ENCODE measurements at regions not wholly inside any gene's neighbourhood (a gene's known extent, or its start where the extent isn't known, plus 50 kb on each side); places are given as distances from the start of the nearest gene placed in this dataset.

DNA sequence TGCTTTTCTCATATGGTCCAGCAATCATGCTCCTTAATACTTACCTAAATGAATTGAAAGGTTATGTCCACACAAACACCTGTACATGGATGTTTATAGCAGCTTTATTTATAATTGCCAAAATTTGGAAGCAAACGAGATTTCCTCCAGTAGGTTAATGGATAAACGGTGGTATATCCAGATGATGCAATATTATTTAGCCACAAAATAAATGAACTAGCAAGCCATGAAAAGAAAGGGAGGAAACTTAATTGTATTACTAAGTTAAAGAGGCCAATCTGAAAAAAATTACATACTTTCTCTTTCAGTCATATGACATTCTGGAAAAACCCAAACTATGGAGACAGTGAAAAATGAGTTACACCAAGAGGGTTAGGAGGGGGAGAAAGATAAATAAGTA is 76.3 kb upstream of the LRRC7 start:
- DNase-seq (ENCODE audit: insufficient read length, low spot score) (no peak), FAIRE-seq (no peak)
- no peak for TF ChIP-seq CTCF (IDR thresholded peaks at IDR 0.05; ENCODE audit: insufficient read depth, missing control alignments)

DNA sequence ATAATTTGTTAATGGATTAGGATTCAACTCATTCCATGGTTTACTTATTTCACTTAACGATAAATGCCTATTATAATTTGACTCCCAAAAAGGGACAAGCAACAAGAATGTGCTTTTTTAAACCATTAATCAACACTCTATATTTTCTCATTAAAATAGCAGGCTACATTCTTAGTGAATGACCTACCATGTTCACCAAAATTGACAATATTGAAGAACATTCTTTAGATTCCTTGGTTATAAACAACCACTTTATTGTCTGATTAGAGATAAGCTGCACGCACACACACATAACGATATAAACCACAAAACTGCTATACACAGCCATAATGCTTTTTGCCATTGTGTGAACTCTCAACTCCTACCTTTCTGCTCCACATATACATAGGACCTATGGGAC is 75.4 kb upstream of the LRRC7 start:
- no peak for DNase-seq (ENCODE audit: insufficient read length, low spot score)

GRCh38 chr1:69494221-69494620 is 73.5 kb upstream of the LRRC7 start:
- FAIRE-seq (no peak), DNase-seq (ENCODE audit: insufficient read length, low spot score) (no peak)
- no peak for TF ChIP-seq CTCF (IDR thresholded peaks at IDR 0.05; ENCODE audit: insufficient read depth, missing control alignments)

More for the DNA sequence above, 75.4 kb upstream of the LRRC7 start:
- TF ChIP-seq CTCF (IDR thresholded peaks at IDR 0.05; ENCODE audit: insufficient read depth, missing control alignments) = no peak
- no peak for FAIRE-seq

DNA sequence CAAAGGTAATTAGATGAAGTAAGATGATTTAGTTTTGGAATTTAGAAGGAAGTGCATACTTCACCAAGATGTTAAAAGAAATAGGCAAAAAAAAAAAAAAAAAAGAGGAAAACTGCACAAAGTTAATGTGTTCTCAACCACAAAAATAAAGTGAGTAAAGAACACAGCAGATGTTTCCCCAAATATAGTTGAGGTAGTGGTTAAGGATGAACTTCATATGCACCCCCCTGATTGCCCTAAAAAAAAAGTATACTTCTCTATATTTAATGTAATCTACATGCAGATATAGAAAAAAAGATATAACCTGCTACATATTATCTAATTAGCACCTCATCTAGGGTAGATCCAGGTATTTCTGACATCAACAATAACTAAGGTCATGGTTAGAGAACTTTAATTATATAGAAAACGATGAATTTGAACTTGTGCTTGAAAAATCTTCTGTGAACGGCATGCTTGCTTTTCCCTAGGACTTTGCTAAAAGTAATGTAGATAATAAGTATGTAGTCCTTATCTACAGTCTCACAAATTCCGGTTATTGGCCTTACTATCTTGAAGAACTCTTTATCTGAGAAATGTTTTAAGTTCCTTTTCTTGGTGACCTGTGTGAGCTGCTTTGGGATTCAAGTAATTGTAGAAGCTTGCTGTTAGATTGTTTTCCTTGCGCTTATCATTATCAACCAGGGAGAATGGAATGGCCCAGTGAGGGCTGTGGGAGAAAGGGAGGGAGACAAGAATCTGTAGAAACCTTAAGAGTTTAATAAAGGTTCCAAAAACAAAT is 70.1 kb upstream of the LRRC7 start:
- TF ChIP-seq CTCF (IDR thresholded peaks at IDR 0.05; ENCODE audit: insufficient read depth, missing control alignments) = no peak
- FAIRE-seq (no peak), DNase-seq (ENCODE audit: insufficient read length, low spot score) (no peak)

DNA sequence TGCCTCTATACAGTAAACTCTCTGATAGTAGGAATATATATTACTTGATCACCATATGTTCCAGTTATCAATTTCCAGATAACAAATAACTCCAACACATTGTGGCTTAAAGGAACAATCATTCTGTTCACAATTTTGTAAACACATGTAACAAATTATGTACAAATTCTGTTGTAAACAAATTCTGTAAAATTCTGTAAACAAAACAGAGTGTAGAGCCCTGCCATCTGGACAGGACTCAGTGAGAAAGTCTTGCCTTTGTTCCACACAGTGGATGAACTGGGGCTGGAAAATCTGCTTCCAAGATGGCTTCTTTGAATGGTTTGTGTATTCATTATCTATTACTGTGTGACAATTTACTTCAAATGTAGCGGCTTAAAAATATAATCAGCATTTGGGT is 69.0 kb upstream of the LRRC7 start:
- no peak for TF ChIP-seq CTCF (IDR thresholded peaks at IDR 0.05; ENCODE audit: insufficient read depth, missing control alignments)

GRCh38 chr1:69499203-69499803 is 68.4 kb upstream of the LRRC7 start:
- no peak for TF ChIP-seq CTCF (IDR thresholded peaks at IDR 0.05; ENCODE audit: insufficient read depth, missing control alignments)
- no peak for DNase-seq (ENCODE audit: insufficient read length, low spot score)
- FAIRE-seq = no peak

More for the DNA sequence above, 69.0 kb upstream of the LRRC7 start:
- FAIRE-seq (no peak), DNase-seq (ENCODE audit: insufficient read length, low spot score) (no peak)

- TF ChIP-seq CTCF (IDR thresholded peaks at IDR 0.05; ENCODE audit: insufficient read depth, missing control alignments) = no peak
- FAIRE-seq = no peak
- no peak for DNase-seq (ENCODE audit: insufficient read length, low spot score)
Measured at GRCh38 chr1:69502991-69503390, 64.7 kb upstream of the LRRC7 start.

Measured in D721Med (cell line).